Neural cell (in vitro differentiated cells): ENCODE measurements at regions not wholly inside any gene's neighbourhood (a gene's known extent, or its start where the extent isn't known, plus 50 kb on each side); places are given as distances from the start of the nearest gene placed in this dataset.

ENCODE experiments used
- H2AFZ ChIP-seq: fragments of 200-600, 300-800 bp; sonication (generic), shearing (Covaris generic); 2 replicates; pipeline ENCODE4 v1.6.0; 2014; ENCODE audit warnings: low read depth, mild to moderate bottlenecking, antibody characterized with exemption, low read length, moderate library complexity
- H3F3A ChIP-seq: fragments of 200-600 bp; shearing (Covaris generic); 2 replicates; pipeline ENCODE4 v1.6.1; 2016; ENCODE audit warnings: mild to moderate bottlenecking, moderate library complexity, mixed read lengths, antibody characterized with exemption, low read length; ENCODE audit not compliant: insufficient read depth, poor library complexity, severe bottlenecking
- H3K27ac ChIP-seq: fragments of 200-600, 300-800 bp; sonication (generic), shearing (Covaris generic); 2 replicates; pipeline ENCODE4 v1.5.1; 2014; ENCODE audit warnings: mild to moderate bottlenecking, low read length, moderate library complexity
- H3K27me3 ChIP-seq: fragments of 300-800, 200-600 bp; sonication (generic), shearing (Covaris generic); 2 replicates; pipeline ENCODE4 v1.6.0; 2014; ENCODE audit warnings: mild to moderate bottlenecking, low read depth, low read length, moderate library complexity; ENCODE audit not compliant: insufficient read depth
- H3K36me3 ChIP-seq: fragments of 300-800, 200-600 bp; sonication (generic), shearing (Covaris generic); 2 replicates; pipeline ENCODE4 v1.5.1; 2014; ENCODE audit warnings: mild to moderate bottlenecking, antibody characterized with exemption, low read length, moderate library complexity; ENCODE audit not compliant: insufficient read depth
- H3K4me2 ChIP-seq: fragments of 300-800, 200-600 bp; sonication (generic), shearing (Covaris generic); 2 replicates; pipeline ENCODE4 v1.6.0; 2014; ENCODE audit warnings: mild to moderate bottlenecking, low read length
- H3K4me3 ChIP-seq: fragments of 300-800, 200-600 bp; sonication (generic), shearing (Covaris generic); 2 replicates; pipeline ENCODE4 v1.5.1; 2014; ENCODE audit warnings: mild to moderate bottlenecking, low read length, moderate library complexity
- H3K79me2 ChIP-seq: fragments of 200-600 bp; shearing (Covaris generic); replicated peaks from 2 replicates; pipeline ENCODE4 v1.6.0; 2014; ENCODE audit warnings: mild to moderate bottlenecking, low read length, moderate library complexity; ENCODE audit not compliant: insufficient read depth
- H3K9ac ChIP-seq: fragments of 300-800, 200-600 bp; sonication (generic), shearing (Covaris generic); 2 replicates; pipeline ENCODE4 v1.6.1; 2016; ENCODE audit warnings: mild to moderate bottlenecking, low read length, mixed read lengths
- H3K9me2 ChIP-seq: fragments of 200-600 bp; shearing (Covaris generic); 2 replicates; pipeline ENCODE4 v1.6.1; 2016; ENCODE audit warnings: mild to moderate bottlenecking, low read length, mixed read lengths; ENCODE audit not compliant: insufficient read depth
- H3K9me3 ChIP-seq: fragments of 200-600, 300-800 bp; sonication (generic), shearing (Covaris generic); 2 replicates; pipeline ENCODE4 v1.6.1; 2016; ENCODE audit warnings: mild to moderate bottlenecking, mixed run types, low read length, moderate library complexity, mixed read lengths
- H4K20me1 ChIP-seq: fragments of 200-600 bp; shearing (Covaris generic); 2 replicates; pipeline ENCODE4 v1.6.1; 2016; ENCODE audit warnings: mild to moderate bottlenecking, mixed run types; ENCODE audit not compliant: insufficient read depth
- CTCF ChIP-seq: fragments of 450-650 bp; IDR thresholded peaks from 2 replicates; pipeline ENCODE4 v1.5.1; 2014; ENCODE audit warnings: antibody characterized with exemption, mild to moderate bottlenecking, moderate library complexity; ENCODE audit not compliant: poor library complexity, severe bottlenecking
- EP300 ChIP-seq: fragments of 450-650 bp; conservative IDR thresholded peaks from 2 replicates; pipeline ENCODE4 v1.6.1; 2014; ENCODE audit warnings: antibody characterized with exemption, mild to moderate bottlenecking, moderate library complexity; ENCODE audit not compliant: poor library complexity, severe bottlenecking
- EZH2 ChIP-seq: fragments of 200-600, 300-800 bp; shearing (Covaris generic), sonication (generic); IDR thresholded peaks from 2 replicates; pipeline ENCODE4 v1.6.1; 2014; ENCODE audit warnings: antibody characterized with exemption, low read length, borderline replicate concordance, mild to moderate bottlenecking; ENCODE audit not compliant: insufficient read depth, poor library complexity, severe bottlenecking
- MXI1 ChIP-seq: fragments of 450-650 bp; conservative IDR thresholded peaks from 2 replicates; pipeline ENCODE4 v1.6.1; 2014; ENCODE audit warnings: antibody characterized with exemption, mild to moderate bottlenecking; ENCODE audit not compliant: poor library complexity, severe bottlenecking
- POLR2AphosphoS5 ChIP-seq: IDR thresholded peaks from 2 replicates; pipeline ENCODE4 v1.6.1; 2012
- RAD21 ChIP-seq: fragments of 450-650 bp; conservative IDR thresholded peaks from 2 replicates; pipeline ENCODE4 v1.6.1; 2014; ENCODE audit warnings: antibody characterized with exemption, mild to moderate bottlenecking, moderate library complexity
- SMC3 ChIP-seq: fragments of 450-650 bp; conservative IDR thresholded peaks from 2 replicates; pipeline ENCODE4 v1.6.1; 2014; ENCODE audit warnings: antibody characterized with exemption, mild to moderate bottlenecking, moderate library complexity; ENCODE audit not compliant: poor library complexity
- TAF1 ChIP-seq: IDR thresholded peaks from 2 replicates; pipeline ENCODE4 v1.6.1; 2012; ENCODE audit warnings: low read depth
- TF ChIP-seq, protein P1 (sequence below): IDR thresholded peaks from 2 replicates; pipeline ENCODE4 v1.6.1; 2012; ENCODE audit warnings: borderline replicate concordance

DNA sequence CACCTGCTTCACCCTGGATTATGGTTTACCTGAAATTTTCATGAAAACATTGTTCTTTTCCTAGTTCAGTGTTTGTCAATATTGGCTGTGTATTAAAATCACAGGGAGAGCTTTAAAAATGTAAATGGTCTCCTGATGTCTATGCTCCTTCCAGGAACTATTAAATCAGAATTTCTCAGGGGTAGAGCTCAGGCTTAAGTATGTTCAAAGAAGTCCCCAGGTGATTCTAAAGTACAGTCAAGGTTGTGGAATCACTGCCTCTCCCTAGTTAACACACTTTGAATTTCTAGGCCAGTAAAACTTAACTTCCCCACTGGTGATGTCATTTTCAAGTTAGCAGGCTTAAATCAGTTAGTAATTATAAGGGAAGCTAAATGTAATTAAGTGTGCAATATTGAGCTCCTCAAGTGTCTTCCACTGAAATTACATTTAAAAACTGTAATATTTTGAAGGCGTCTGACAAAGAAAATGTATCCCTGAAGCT, 150.3 kb upstream of the SLC28A3 start:
- Histone ChIP-seq H2AFZ (no peak overlapping the region), H3K27me3 (no peaks in the 10 kb centered on the region), H4K20me1 (no peaks in the 10 kb centered on the region), H3K36me3 (no peaks in the 10 kb centered on the region), H3K9me2 (no peaks in the 10 kb centered on the region), H3K4me2 (no peak overlapping the region), H3K9ac (no peak overlapping the region), H3F3A (no peaks in the 10 kb centered on the region), H3K4me3 (no peak overlapping the region), H3K79me2 (no peaks in the 10 kb centered on the region), H3K27ac (no peak overlapping the region), H3K9me3 (no peaks in the 10 kb centered on the region)
- TF ChIP-seq RAD21: no peak
- TF ChIP-seq SMC3: no peak
- TF ChIP-seq CTCF: no peak
- TF ChIP-seq, protein P1, sequence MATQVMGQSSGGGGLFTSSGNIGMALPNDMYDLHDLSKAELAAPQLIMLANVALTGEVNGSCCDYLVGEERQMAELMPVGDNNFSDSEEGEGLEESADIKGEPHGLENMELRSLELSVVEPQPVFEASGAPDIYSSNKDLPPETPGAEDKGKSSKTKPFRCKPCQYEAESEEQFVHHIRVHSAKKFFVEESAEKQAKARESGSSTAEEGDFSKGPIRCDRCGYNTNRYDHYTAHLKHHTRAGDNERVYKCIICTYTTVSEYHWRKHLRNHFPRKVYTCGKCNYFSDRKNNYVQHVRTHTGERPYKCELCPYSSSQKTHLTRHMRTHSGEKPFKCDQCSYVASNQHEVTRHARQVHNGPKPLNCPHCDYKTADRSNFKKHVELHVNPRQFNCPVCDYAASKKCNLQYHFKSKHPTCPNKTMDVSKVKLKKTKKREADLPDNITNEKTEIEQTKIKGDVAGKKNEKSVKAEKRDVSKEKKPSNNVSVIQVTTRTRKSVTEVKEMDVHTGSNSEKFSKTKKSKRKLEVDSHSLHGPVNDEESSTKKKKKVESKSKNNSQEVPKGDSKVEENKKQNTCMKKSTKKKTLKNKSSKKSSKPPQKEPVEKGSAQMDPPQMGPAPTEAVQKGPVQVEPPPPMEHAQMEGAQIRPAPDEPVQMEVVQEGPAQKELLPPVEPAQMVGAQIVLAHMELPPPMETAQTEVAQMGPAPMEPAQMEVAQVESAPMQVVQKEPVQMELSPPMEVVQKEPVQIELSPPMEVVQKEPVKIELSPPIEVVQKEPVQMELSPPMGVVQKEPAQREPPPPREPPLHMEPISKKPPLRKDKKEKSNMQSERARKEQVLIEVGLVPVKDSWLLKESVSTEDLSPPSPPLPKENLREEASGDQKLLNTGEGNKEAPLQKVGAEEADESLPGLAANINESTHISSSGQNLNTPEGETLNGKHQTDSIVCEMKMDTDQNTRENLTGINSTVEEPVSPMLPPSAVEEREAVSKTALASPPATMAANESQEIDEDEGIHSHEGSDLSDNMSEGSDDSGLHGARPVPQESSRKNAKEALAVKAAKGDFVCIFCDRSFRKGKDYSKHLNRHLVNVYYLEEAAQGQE: no peak
- no peak for TF ChIP-seq EP300
- no peak for TF ChIP-seq EZH2
- no peak for TF ChIP-seq TAF1
- no peak for TF ChIP-seq POLR2AphosphoS5

GRCh38 chr9:84492366-84493159, 152.0 kb upstream of the SLC28A3 start:
- Histone ChIP-seq H3K36me3 (no peaks in the 10 kb centered on the region), H3K9me3 (no peaks in the 10 kb centered on the region), H3K9ac (no peak overlapping the region), H4K20me1 (no peaks in the 10 kb centered on the region), H3F3A (no peaks in the 10 kb centered on the region), H3K4me3 (no peak overlapping the region), H3K9me2 (no peaks in the 10 kb centered on the region), H3K4me2 (no peak overlapping the region), H3K27me3 (no peaks in the 10 kb centered on the region), H3K79me2 (no peaks in the 10 kb centered on the region), H2AFZ (no peak overlapping the region), H3K27ac (no peak overlapping the region)
- TF ChIP-seq RAD21 (no peak), EP300 (no peak), CTCF (no peak), TAF1 (no peak), SMC3 (no peak), MXI1 (no peak), POLR2AphosphoS5 (no peak), EZH2 (no peak)
- TF ChIP-seq, protein P1: no peak
